HCT116 (cell line): ENCODE measurements at regions not wholly inside any gene's neighbourhood (a gene's known extent, or its start where the extent isn't known, plus 50 kb on each side); places are given as distances from the start of the nearest gene placed in this dataset.

Experiments
- ATAC-seq: fragments of 200-7000 bp; cut with Tn5 transposase; 2 replicates; pipeline ENCODE4 v1.9.1; 2020; ENCODE audit warnings: mild to moderate bottlenecking, moderate library complexity
- BruUV-seq: library from RNA; stranded (reverse); fragments of 400-500 nt; replicated peaks from 2 replicates; lab custom pipeline; 2021; lab: Mats Ljungman, UMichigan
- CTCF ChIA-PET: fragments of 300-600 bp; sonication (Branson Sonifier 250); formaldehyde crosslinking; loops from one replicate; lab custom pipeline; 2021; ENCODE audit warnings: antibody characterized with exemption; lab: Charles Lee
- POLR2A ChIA-PET: fragments of 300-600, 350-600 bp; sonication (Branson Sonifier 250); formaldehyde crosslinking; loops from one replicate; lab custom pipeline; 2021; ENCODE audit warnings: antibody characterized with exemption; lab: Charles Lee
- RAD21 ChIA-PET, 2 experiments: fragments of 300-600 bp; sonication (Branson Sonifier 250); formaldehyde crosslinking; loops; one replicate each; lab custom pipeline; 2023; ENCODE audit warnings: low total read pairs in 2 of 2; ENCODE audit not compliant: uncharacterized antibody in 2 of 2, unreplicated experiment in 2 of 2, low non-redundant PET in 1 of 2; lab: Charles Lee
- DNase-seq: peaks from one replicate; pipeline ENCODE4 v3.0.0-alpha.2; 2010; ENCODE audit warnings: low read depth, low spot score
- H2AFZ ChIP-seq: fragments of 200-600 bp; shearing (Covaris generic), sonication (generic); 2 replicates; pipeline ENCODE4 v1.6.1; 2017; ENCODE audit warnings: low read depth, mixed run types, mixed read lengths, antibody characterized with exemption, low read length; ENCODE audit not compliant: poor library complexity, severe bottlenecking
- H3K27ac ChIP-seq: 2 replicates; pipeline ENCODE4 v1.5.1; 2012; ENCODE audit warnings: low read depth, low read length
- H3K27me3 ChIP-seq: fragments of 200-600 bp; sonication (generic); 2 replicates; pipeline ENCODE4 v1.6.1; 2016; ENCODE audit warnings: mixed run types, low read length, mixed read lengths; ENCODE audit not compliant: insufficient read depth
- H3K36me3 ChIP-seq, 2 experiments: fragments of 200-500 bp in 1 of 2; fragments of 200-600 bp in 1 of 2; sonication (Bioruptor generic) in 1 of 2; sonication (generic) in 1 of 2; 2 replicates each; pipeline versions ENCODE4 v1.5.1 to v1.6.1; 2014 to 2016; ENCODE audit warnings: low read length in 2 of 2, inconsistent platforms in 1 of 2, mixed read lengths in 1 of 2, mixed run types in 1 of 2; ENCODE audit not compliant: insufficient read depth in 2 of 2, control insufficient read depth in 1 of 2
- H3K4me1 ChIP-seq, 2 experiments: fragments of 200-600 bp in 1 of 2; sonication (generic) in 1 of 2; 2 replicates each; pipeline versions ENCODE4 v1.5.1 to v1.6.1; 2012 to 2017; ENCODE audit warnings: low read length in 2 of 2, inconsistent platforms in 1 of 2, mild to moderate bottlenecking in 1 of 2, mixed read lengths in 1 of 2, mixed run types in 1 of 2, moderate library complexity in 1 of 2; ENCODE audit not compliant: insufficient read depth in 2 of 2, control insufficient read depth in 1 of 2
- H3K4me2 ChIP-seq: fragments of 200-600 bp; sonication (generic); 2 replicates; pipeline ENCODE4 v1.6.1; 2017; ENCODE audit warnings: mixed run types, low read length, mixed read lengths
- H3K4me3 ChIP-seq, 2 experiments: fragments of 200-600 bp in 1 of 2; sonication (generic) in 1 of 2; replicated peaks in 1 of 2; 2 replicates each; pipeline ENCODE4 v1.5.1; 2011 to 2016; ENCODE audit warnings: low read length in 2 of 2, control low read depth in 1 of 2, low read depth in 1 of 2, mild to moderate bottlenecking in 1 of 2, mixed read lengths in 1 of 2, mixed run types in 1 of 2
- H3K79me2 ChIP-seq: fragments of 200-600 bp; sonication (generic); 2 replicates; pipeline ENCODE4 v1.6.1; 2017; ENCODE audit warnings: mild to moderate bottlenecking, mixed run types, low read length, moderate library complexity, mixed read lengths; ENCODE audit not compliant: insufficient read depth
- H3K9ac ChIP-seq: fragments of 200-600 bp; sonication (generic); 2 replicates; pipeline ENCODE4 v1.6.1; 2016; ENCODE audit warnings: low read length, mixed read lengths
- H3K9me2 ChIP-seq: fragments of 200-600 bp; sonication (generic), shearing (Covaris generic); 2 replicates; pipeline ENCODE4 v1.6.1; 2017; ENCODE audit warnings: mixed run types, mild to moderate bottlenecking, moderate library complexity; ENCODE audit not compliant: insufficient read depth
- H3K9me3 ChIP-seq, 2 experiments: fragments of 200-500 bp in 1 of 2; fragments of 200-600 bp in 1 of 2; sonication (Bioruptor generic) in 1 of 2; sonication (generic) in 1 of 2; 2 replicates each; pipeline ENCODE4 v1.6.1; 2014 to 2017; ENCODE audit warnings: low read length in 2 of 2, mixed read lengths in 2 of 2, inconsistent platforms in 1 of 2, low read depth in 1 of 2, mild to moderate bottlenecking in 1 of 2, mixed run types in 1 of 2, moderate library complexity in 1 of 2; ENCODE audit not compliant: control insufficient read depth in 1 of 2, insufficient read depth in 1 of 2
- H4K20me1 ChIP-seq: fragments of 200-600 bp; sonication (generic), shearing (Covaris generic); 2 replicates; pipeline ENCODE4 v1.6.1; 2017; ENCODE audit warnings: mixed run types, mild to moderate bottlenecking, moderate library complexity; ENCODE audit not compliant: insufficient read depth
- CEBPB ChIP-seq: IDR thresholded peaks from 2 replicates; pipeline ENCODE4 v1.6.1; 2012; ENCODE audit warnings: low read depth
- EGR1 ChIP-seq: IDR thresholded peaks from 2 replicates; pipeline ENCODE4 v1.6.1; 2012; ENCODE audit warnings: low read depth
- ELF1 ChIP-seq: IDR thresholded peaks from 2 replicates; pipeline ENCODE4 v1.6.1; 2012; ENCODE audit warnings: low read depth, borderline replicate concordance
- EZH2 ChIP-seq: fragments of 200-600 bp; sonication (generic); IDR thresholded peaks from 2 replicates; pipeline ENCODE4 v1.6.1; 2017; ENCODE audit warnings: antibody characterized with exemption, mixed run types
- JUND ChIP-seq: IDR thresholded peaks from 2 replicates; pipeline ENCODE4 v1.6.1; 2012
- POLR2A ChIP-seq: IDR thresholded peaks from 2 replicates; pipeline ENCODE4 v1.7.0; 2011; ENCODE audit warnings: borderline replicate concordance; ENCODE audit not compliant: insufficient read depth, insufficient read length; ENCODE audit errors: extremely low read depth
- POLR2AphosphoS5 ChIP-seq: IDR thresholded peaks from 2 replicates; pipeline ENCODE4 v1.6.1; 2011; ENCODE audit warnings: mild to moderate bottlenecking, low read depth, low read length, moderate library complexity
- RAD21 ChIP-seq: IDR thresholded peaks from 2 replicates; pipeline ENCODE4 v1.6.1; 2012; ENCODE audit warnings: low read depth, mild to moderate bottlenecking
- SIN3A ChIP-seq: IDR thresholded peaks from 2 replicates; pipeline ENCODE4 v1.6.1; 2012; ENCODE audit warnings: low read depth
- SP1 ChIP-seq: IDR thresholded peaks from 2 replicates; pipeline ENCODE4 v1.6.1; 2012; ENCODE audit warnings: low read depth
- SRF ChIP-seq: IDR thresholded peaks from 2 replicates; pipeline ENCODE4 v1.6.1; 2012; ENCODE audit warnings: low read depth
- TCF7L2 ChIP-seq: IDR thresholded peaks from 2 replicates; pipeline ENCODE4 v1.7.0; 2011; ENCODE audit warnings: borderline replicate concordance, inconsistent platforms; ENCODE audit not compliant: insufficient read depth, insufficient read length; ENCODE audit errors: extremely low read depth
- YY1 ChIP-seq: IDR thresholded peaks from 2 replicates; pipeline ENCODE4 v1.6.1; 2011; ENCODE audit warnings: low read length, low read depth, moderate library complexity, mild to moderate bottlenecking; ENCODE audit not compliant: insufficient replicate concordance; ENCODE audit errors: extremely low read depth
- ZFX ChIP-seq: fragments of 450-650 bp; IDR thresholded peaks from 2 replicates; pipeline ENCODE4 v1.6.1; 2017
- intact Hi-C: fragments of 100-400 bp; cut with micrococcal nuclease; formaldehyde crosslinking; loops from 2 replicates; pipeline ENCODE4 v1.10.0; 2022
- TF ChIP-seq, protein P1 (sequence below): IDR thresholded peaks from 2 replicates; pipeline ENCODE4 v1.6.1; 2012; ENCODE audit warnings: low read depth
- TF ChIP-seq, protein P2 (sequence below): IDR thresholded peaks from 2 replicates; pipeline ENCODE4 v1.6.1; 2011; ENCODE audit warnings: mild to moderate bottlenecking, low read length, moderate library complexity; ENCODE audit not compliant: insufficient replicate concordance; ENCODE audit errors: extremely low read depth
- TF ChIP-seq, protein P3 (sequence below): IDR thresholded peaks from 2 replicates; pipeline ENCODE4 v1.6.1; 2012

DNA sequence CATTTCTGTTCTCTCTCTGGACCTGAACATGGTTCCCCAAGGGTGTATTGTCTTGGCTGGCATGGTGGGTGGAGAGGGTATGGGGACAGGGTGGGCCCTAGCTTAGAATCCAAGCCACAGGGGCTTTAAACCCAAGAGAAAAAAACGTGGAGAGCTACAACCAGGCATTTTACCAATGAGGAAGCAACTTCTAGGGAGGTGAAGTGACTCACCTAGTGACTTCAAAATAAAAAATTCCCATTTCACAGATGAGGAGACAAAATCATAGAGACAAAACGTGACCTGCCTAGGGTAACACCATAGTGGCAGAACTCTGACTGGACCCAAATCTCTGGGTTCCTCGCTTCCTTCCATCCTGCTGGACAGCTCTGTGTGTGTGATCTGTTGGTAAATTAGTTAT is 216.8 kb downstream of the RPLP1 start (continued):
- TF ChIP-seq, protein P1, sequence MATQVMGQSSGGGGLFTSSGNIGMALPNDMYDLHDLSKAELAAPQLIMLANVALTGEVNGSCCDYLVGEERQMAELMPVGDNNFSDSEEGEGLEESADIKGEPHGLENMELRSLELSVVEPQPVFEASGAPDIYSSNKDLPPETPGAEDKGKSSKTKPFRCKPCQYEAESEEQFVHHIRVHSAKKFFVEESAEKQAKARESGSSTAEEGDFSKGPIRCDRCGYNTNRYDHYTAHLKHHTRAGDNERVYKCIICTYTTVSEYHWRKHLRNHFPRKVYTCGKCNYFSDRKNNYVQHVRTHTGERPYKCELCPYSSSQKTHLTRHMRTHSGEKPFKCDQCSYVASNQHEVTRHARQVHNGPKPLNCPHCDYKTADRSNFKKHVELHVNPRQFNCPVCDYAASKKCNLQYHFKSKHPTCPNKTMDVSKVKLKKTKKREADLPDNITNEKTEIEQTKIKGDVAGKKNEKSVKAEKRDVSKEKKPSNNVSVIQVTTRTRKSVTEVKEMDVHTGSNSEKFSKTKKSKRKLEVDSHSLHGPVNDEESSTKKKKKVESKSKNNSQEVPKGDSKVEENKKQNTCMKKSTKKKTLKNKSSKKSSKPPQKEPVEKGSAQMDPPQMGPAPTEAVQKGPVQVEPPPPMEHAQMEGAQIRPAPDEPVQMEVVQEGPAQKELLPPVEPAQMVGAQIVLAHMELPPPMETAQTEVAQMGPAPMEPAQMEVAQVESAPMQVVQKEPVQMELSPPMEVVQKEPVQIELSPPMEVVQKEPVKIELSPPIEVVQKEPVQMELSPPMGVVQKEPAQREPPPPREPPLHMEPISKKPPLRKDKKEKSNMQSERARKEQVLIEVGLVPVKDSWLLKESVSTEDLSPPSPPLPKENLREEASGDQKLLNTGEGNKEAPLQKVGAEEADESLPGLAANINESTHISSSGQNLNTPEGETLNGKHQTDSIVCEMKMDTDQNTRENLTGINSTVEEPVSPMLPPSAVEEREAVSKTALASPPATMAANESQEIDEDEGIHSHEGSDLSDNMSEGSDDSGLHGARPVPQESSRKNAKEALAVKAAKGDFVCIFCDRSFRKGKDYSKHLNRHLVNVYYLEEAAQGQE, result no peak
- TF ChIP-seq ZFX (no peak), SIN3A (no peak), SRF (no peak), JUND (no peak), EZH2 (no peak)
- TF ChIP-seq, all 23 proteins: peak for 0

DNA sequence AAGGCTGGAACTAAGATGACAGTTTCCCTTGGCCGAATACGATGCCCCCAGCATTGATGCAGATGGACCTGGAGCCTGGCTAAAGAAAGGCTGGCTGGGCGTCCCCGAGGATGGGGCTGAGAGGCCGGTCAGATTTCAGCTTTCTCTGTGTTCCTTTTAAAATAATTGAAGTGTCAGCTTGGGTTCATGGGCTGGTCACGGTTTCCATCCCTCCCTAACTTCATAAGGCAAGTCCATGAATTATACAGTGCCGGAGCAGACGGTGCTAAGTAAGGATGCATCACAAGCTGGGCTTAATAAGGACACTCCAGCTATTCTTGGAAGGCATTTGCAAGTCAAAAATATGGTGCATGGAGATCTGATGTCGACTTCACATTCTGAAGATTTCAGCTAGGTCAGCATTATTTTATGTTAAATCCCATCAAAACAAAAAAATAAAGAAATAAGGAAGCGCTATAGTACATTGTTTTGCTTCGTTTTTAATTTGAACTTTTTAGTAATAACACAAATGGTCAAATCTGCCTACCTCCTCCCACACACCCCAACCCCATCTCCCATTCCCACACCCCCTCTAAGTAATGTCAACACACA is 220.8 kb downstream of the RPLP1 start:
- POLR2A ChIA-PET, result no interaction called here
- H3K27me3 ChIP-seq, result peaks cover 38% of the 10 kb centered on the region
- no peaks in the 10 kb centered on the region for H3K79me2 ChIP-seq
- no peak overlapping the region for H2AFZ ChIP-seq
- no peaks in the 10 kb centered on the region for H3K4me1 ChIP-seq
- H3K4me3 ChIP-seq, result no peak overlapping the region
- ATAC-seq, result no peak
- no peak for DNase-seq
- no TSS peak for BruUV-seq
- RAD21 ChIA-PET, result no interaction called here
- H3K9me3 ChIP-seq, result no peaks in the 10 kb centered on the region
- no peak overlapping the region for H3K4me2 ChIP-seq
- no peak overlapping the region for H3K9ac ChIP-seq
- H3K36me3 ChIP-seq, result no peaks in the 10 kb centered on the region
- H4K20me1 ChIP-seq, result no peaks in the 10 kb centered on the region
- H3K27ac ChIP-seq, result no peak overlapping the region
- H3K9me2 ChIP-seq, result no peaks in the 10 kb centered on the region
- CTCF ChIA-PET, result no interaction called here
- intact Hi-C loops, result no loop called here
- TF ChIP-seq POLR2AphosphoS5 (no peak), EZH2 (no peak), POLR2A (no peak), JUND (no peak), CEBPB (no peak), EGR1 (no peak), SP1 (no peak), RAD21 (no peak), YY1 (no peak), SIN3A (no peak), ELF1 (no peak), TCF7L2 (no peak)
- TF ChIP-seq, protein P2, sequence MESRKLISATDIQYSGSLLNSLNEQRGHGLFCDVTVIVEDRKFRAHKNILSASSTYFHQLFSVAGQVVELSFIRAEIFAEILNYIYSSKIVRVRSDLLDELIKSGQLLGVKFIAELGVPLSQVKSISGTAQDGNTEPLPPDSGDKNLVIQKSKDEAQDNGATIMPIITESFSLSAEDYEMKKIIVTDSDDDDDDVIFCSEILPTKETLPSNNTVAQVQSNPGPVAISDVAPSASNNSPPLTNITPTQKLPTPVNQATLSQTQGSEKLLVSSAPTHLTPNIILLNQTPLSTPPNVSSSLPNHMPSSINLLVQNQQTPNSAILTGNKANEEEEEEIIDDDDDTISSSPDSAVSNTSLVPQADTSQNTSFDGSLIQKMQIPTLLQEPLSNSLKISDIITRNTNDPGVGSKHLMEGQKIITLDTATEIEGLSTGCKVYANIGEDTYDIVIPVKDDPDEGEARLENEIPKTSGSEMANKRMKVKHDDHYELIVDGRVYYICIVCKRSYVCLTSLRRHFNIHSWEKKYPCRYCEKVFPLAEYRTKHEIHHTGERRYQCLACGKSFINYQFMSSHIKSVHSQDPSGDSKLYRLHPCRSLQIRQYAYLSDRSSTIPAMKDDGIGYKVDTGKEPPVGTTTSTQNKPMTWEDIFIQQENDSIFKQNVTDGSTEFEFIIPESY, result no peak
- TF ChIP-seq, protein P1, result no peak
- TF ChIP-seq, protein P3, sequence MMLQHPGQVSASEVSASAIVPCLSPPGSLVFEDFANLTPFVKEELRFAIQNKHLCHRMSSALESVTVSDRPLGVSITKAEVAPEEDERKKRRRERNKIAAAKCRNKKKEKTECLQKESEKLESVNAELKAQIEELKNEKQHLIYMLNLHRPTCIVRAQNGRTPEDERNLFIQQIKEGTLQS, result no peak
